LNCaP clone FGC (cell line): ENCODE measurements at regions not wholly inside any gene's neighbourhood (a gene's known extent, or its start where the extent isn't known, plus 50 kb on each side); places are given as distances from the start of the nearest gene placed in this dataset.

ENCODE experiments used
- DNase-seq: peaks from one replicate; pipeline ENCODE4 v3.0.0-alpha.2; 2011; ENCODE audit warnings: low read depth
- H3K4me3 ChIP-seq: 2 replicates; pipeline ENCODE4 v1.5.1; 2011; ENCODE audit warnings: mild to moderate bottlenecking, low read depth, low read length, control low read depth
- TF ChIP-seq, protein P1 (sequence below): IDR thresholded peaks from 2 replicates; pipeline ENCODE4 v1.5.1; 2012; ENCODE audit warnings: mild to moderate bottlenecking; ENCODE audit not compliant: control insufficient read depth, insufficient read depth; ENCODE audit errors: extremely low read depth

DNA sequence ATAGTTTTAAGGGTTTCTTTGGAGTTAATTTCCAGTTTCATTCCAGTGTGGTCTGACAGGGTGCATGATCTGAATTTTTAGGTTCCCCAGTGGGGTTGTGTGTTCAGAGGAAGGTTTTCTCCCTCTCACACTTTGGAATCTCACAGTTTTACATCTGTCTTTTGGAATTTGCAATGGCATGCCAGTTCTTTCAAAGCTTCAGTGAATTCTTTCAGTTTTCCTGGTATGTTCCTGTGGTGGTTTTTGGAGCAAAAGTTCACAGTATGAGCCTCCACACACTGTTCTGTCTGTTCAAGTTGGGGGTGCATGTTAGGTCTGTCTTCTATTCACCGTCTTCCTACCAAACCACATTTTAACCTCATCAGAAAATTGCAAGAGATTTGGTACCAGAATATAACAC lies 624.2 kb downstream of the KCTD16 start:
- H3K4me3 ChIP-seq: no peak overlapping the region
- DNase-seq: no peak
- TF ChIP-seq, protein P1, sequence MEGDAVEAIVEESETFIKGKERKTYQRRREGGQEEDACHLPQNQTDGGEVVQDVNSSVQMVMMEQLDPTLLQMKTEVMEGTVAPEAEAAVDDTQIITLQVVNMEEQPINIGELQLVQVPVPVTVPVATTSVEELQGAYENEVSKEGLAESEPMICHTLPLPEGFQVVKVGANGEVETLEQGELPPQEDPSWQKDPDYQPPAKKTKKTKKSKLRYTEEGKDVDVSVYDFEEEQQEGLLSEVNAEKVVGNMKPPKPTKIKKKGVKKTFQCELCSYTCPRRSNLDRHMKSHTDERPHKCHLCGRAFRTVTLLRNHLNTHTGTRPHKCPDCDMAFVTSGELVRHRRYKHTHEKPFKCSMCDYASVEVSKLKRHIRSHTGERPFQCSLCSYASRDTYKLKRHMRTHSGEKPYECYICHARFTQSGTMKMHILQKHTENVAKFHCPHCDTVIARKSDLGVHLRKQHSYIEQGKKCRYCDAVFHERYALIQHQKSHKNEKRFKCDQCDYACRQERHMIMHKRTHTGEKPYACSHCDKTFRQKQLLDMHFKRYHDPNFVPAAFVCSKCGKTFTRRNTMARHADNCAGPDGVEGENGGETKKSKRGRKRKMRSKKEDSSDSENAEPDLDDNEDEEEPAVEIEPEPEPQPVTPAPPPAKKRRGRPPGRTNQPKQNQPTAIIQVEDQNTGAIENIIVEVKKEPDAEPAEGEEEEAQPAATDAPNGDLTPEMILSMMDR: no peak

DNA sequence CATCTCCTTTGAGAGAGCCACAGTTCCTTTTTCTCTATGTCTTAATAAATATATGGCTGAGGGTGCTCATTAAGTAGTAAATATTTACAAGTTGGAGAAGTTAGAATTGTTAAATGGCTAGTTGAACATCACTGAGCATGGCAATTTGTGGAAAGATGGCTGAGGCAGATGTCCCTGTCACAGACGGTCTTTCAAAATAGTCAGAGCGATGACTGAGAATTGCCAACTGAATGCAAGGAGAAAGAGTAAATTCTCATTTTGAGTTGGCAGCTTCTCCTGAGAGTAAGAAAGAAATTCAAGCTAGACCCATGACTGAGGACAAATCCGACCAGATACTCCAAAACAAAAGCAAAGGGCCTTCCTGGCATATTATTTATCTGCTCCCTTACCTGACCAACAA lies 617.9 kb downstream of the KCTD16 start:
- DNase-seq: no peak
- no peak overlapping the region for H3K4me3 ChIP-seq
- TF ChIP-seq, protein P1: no peak

DNA sequence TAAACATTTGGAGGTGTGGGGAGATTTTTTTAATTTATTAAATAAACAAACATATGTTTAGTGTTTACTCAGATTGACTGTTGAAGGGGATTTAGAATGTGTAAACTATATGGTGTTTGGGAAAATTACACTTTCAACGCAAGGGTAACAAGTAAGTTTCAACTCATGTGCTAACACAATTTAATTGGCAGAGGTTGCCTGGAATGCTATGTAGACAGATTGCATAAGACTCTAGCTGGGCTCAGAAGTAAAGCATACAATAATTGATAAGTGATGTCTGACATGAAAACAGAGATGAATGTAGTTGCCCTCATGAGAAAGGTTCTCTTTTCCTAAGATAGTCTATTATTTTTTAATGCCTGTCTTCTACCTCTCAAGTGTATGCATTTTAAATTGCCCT lies 617.4 kb downstream of the KCTD16 start:
- no peak for DNase-seq
- TF ChIP-seq, protein P1: no peak
- H3K4me3 ChIP-seq: no peak overlapping the region

DNA sequence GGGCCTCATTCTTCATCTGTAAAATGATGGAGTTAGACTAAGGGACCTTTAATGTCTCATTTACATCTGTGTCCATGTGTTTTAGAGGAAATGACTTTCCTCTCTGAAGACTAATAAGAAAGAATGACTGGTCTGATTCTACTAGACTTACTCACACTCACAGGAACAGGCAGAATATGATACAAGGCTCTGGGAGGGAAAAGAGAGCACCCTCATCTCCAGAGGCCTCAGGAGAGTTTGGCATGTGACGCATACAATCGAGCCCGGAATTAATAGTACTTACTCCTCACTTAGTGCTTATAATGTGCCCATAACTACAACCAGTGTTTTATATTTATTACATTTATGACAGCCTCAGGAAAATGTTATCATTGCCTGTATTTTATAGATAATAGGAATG lies 608.7 kb downstream of the KCTD16 start:
- TF ChIP-seq, protein P1: no peak
- no peak for DNase-seq
- no peak overlapping the region for H3K4me3 ChIP-seq

DNA sequence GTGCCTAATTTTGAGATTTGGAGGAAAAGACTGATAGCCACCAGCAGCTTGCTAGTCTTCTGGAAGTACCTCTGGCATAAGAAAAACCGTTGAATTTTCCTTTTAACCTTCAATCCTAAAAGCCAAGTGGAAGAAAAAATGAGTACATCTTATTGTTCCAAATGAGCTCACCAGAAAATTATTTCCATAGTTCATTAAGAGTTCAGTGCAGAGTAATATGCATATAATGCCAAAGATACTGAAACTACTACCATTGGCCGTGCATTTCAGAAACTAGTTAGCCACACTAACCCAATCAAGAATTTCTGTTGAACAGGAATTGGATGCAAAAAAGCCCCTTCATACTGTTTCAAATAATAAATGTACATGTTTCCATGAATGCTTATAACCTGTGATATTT lies 607.9 kb downstream of the KCTD16 start:
- TF ChIP-seq, protein P1: no peak
- DNase-seq: no peak
- no peak overlapping the region for H3K4me3 ChIP-seq

DNA sequence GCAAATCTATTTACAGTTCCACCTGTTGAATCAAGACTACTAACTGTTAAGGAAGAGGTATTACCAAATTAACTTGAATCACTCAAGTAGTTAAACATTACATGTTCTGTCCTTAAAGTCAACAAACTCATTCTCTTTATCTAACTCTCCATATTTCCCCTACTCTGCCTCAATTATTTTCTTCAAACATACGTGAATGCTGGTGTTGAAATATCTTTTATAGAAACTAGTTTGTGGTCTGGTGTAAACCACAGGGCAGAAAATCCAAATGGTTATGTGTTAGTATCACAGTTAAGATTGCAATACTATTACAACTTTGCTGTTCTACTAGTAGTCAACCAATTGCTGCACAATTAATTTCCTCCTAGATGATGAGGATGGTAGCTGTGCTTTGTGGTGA lies 603.5 kb downstream of the KCTD16 start:
- DNase-seq: no peak
- no peak overlapping the region for H3K4me3 ChIP-seq
- TF ChIP-seq, protein P1: no peak

DNA sequence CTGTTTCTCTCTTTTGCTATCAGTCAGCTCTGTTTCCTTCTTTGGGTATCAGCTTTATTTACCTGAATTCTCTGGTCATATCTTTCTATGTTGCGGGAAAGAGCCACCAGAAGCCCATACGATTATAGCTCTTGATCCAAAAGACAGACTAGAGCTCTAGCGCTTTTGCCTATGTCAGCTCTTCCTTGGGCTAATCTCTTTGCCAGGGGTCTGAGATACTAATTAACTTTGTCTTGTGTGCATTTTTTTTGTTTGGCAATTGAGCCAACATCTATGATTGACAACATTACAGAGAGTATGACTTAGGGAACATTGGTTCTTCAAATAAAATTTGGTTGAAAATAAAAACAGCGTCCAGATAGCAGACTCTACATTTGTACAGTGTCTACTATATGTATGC lies 603.0 kb downstream of the KCTD16 start:
- H3K4me3 ChIP-seq: no peak overlapping the region
- DNase-seq: no peak
- TF ChIP-seq, protein P1: no peak
